Activated CD8-positive, alpha-beta memory T cell treated with anti-CD3 and anti-CD28 coated beads, Interleukin-2, amount 50 U/mL, for 48 hours (primary cell): ENCODE measurements at regions not wholly inside any gene's neighbourhood (a gene's known extent, or its start where the extent isn't known, plus 50 kb on each side); places are given as distances from the start of the nearest gene placed in this dataset.

ENCODE experiments used
- DNase-seq: peaks from one replicate; pipeline ENCODE4 v3.0.0-alpha.2; 2020

DNA sequence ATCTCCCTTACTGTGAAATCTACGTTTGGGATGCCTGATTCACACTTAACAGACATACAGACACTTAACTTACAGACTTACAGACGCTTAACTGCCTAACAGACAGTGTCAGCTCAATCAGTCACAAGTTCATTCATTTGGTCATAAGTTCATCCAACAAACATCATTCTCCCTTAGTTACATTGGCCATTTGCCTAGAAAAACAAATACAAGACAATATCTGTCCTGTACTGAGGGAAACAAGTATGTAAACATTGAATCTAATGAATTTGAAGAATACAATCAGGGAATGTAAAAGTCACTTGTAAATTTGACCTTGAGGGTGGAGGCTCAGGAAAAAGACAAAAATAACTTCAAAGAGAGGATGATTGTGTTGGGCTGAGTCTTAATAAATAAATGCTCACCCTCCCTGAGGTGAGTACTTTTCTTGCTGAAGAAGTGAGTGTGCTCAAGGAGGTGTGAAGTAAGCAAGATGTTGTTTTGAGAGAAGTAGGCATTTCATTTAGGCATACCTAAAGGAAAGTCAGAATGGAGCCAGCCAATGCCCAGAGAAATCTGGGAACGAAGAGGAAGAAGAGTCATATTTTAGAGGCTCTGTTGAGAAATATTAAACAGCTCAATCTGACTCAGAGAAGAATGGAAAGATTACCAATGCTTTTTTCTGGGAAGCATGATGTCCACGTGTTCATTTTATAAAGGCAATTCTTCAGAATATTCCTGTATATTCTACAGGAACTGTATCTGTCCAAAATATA lies 958.4 kb upstream of the SLC10A2 start:
- no peak for DNase-seq

- DNase-seq, result no peak
Measured at GRCh38 chr13:104021806-104022397, 955.7 kb upstream of the SLC10A2 start.

GRCh38 chr13:104017317-104017716 lies 951.1 kb upstream of the SLC10A2 start:
- no peak for DNase-seq

DNA sequence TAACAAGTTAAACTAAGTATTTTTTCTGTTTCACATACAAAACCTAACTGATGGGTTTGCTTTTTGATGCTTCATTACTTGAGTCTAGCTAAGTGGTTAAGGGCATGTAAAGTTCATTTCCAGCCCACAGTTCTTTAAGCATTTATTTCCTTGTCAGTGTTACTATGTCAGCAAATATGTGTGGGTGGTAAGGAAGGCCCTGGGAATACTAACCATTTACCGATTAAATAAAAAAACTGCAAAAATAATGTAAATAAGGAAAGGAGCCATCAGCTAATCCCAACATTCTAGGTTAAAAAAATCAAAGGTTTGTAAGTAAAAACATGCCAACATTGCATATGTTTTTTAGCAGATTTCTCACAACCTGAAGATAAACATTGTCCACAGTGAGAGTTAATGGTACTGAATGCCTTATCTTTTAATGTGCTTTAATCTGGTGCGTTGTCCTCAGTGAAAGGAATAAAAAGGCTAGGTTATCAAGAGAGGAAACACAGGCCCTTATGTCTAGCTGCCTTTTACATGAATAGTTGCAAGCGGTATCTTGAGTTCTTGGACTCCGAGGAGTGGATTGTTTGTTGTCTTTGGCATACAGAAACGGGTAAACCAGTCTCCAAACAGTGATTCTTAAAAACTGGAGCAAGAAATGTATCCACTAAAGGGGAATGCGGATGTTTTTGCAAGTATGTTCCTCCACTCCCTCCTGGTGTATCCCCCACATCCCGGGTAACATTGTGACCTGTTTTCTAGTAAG lies 949.6 kb upstream of the SLC10A2 start:
- no peak for DNase-seq

- no peak for DNase-seq
Measured at GRCh38 chr13:104014803-104015645, 948.8 kb upstream of the SLC10A2 start.

DNA sequence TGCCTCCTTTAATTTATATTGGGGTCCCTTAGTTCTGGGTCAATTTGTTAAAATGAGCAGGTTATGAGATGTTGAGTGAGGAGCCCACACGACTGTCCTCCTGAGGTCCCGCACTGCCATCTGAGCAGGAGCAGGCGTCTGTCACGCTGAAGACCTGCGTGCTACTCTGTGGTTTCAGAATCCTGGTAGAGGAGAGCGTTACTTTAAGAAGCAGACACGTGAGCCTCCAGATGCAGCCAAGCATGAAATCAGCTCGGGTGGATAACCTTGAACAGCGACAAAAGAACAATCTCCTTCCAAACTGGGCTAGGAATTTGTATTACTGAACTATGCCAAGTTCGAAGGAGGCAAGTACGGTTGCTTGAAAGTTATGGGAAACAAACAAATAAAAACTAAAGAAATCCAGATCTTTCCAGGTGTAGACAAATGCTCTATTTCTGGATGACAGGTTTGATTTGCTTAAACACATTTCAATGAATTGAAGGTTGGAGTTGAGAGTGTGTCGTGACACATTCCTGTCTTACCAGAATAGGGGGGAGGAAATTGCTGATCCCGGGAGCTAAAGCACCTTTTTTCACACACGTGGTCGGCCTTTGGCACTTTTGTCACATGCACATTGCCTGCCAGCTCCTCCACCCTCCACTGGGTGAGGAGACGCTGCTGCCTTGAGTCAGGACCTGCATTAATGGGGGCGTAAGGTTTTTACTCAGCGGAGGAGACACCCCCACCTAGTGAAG lies 945.5 kb upstream of the SLC10A2 start:
- no peak for DNase-seq

- DNase-seq, result no peak
Measured at GRCh38 chr13:104008541-104009435, 942.6 kb upstream of the SLC10A2 start.

DNA sequence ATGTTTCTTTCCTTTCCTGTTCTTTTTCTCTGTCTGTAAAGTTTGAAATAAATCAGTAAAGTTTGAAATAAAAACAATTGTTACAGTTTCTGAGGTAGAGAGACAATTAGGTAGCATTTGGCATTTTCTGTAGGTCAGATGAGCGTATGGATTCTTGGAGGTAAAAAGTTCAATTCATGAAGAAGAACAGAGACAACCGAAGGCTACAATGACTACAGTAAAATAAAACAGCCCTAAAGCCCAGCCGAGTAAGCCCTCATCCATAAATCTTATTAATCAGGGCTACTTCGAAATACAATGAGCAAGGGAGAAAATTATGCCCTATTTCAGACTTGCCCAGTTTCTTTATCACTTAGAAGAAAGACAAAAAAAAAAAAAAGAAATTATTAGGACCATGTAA lies 941.9 kb upstream of the SLC10A2 start:
- DNase-seq, result no peak

DNA sequence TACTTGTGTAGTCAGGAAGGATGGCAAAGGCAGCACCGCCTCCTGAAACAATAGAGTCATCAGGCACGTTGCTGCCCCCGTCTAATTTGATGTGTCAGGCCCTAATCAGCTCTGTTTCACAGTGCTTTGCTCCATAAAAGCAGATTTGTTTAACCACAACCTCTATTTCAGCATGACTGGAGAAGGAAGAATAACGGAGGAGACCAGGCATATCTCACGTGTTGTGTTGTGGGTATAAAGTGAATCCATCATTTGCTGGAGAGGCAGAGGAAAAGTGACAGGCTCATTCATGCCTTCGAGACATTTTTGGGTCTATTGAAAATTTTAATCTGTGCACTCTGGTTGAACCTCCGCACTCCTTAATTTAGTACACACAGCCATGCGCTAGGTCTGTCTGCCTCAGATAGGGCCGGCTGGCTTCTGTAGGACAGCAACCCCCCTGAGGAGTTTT lies 940.4 kb upstream of the SLC10A2 start:
- DNase-seq, result no peak

DNA sequence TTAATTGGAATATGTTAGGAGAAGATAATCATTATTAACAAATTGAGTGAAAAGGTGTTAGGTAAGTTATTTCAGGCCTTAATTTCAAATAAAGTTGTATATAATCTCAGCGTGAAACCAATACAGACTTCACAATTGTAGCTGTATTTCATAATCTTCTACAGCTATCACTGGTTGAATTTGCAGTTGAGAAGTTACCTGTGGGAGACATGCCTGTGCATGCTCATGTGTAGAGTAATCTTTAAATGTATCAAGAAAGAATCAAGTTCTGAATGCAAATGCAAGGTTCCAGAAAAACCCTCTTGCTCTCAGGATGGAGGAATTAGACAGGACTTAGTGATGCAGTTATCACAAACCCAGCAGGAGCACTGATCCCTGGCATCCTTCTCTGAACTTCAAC lies 938.4 kb upstream of the SLC10A2 start:
- no peak for DNase-seq

GRCh38 chr13:104002216-104002615 lies 936.0 kb upstream of the SLC10A2 start:
- no peak for DNase-seq

- no peak for DNase-seq
Measured at GRCh38 chr13:104001766-104002165, 935.5 kb upstream of the SLC10A2 start.

GRCh38 chr13:103996733-103997132 lies 930.5 kb upstream of the SLC10A2 start:
- no peak for DNase-seq

- DNase-seq, result no peak
Measured at GRCh38 chr13:103983948-103984347, 917.7 kb upstream of the SLC10A2 start.

DNA sequence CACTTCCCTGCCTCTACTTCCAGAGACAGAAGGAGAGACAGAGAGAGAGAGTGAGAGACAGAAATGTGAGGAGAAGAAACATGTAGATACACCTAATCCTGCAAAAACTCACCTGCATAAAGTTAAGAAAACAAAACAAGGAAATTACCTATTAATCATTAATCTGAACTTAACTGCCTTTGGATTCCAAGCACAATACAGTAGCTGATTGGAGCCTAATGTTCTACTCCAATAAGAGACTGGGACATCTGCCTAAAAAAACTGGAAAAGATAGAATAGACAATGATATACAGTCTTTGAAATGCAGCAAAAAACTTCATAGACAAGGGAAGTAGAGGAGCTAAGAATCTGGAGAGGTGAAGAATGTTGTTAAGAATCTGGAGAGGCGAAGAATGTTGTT lies 910.2 kb upstream of the SLC10A2 start:
- no peak for DNase-seq

GRCh38 chr13:103973740-103974139 lies 907.5 kb upstream of the SLC10A2 start:
- DNase-seq, result no peak

DNA sequence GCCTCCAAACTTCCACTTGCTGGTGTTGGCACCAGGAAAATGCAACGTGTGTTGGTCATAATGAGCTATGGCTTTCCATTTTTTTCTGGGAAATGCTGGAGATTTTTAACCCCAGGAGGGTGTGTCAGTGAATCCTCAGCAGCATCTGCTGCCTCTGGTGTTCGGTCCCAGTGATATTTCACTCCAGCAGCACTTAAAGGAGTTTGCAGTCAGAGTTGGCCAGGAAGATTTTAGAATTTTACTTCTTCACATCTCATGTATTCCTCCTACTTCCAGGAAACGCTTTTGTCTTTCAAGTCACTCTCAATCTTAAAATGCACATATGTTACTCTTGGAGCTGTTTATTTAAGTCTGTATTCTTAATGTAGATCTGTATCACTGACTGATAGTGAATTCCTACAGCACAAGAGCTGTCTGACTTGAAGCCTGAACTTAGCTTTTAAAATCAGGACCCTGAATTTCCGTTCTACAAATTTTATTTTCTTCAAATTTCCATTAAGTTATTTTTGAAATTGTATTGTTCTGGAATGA lies 903.4 kb upstream of the SLC10A2 start:
- no peak for DNase-seq

GRCh38 chr13:103965506-103966243 lies 899.5 kb upstream of the SLC10A2 start:
- no peak for DNase-seq

- DNase-seq, result no peak
Measured at GRCh38 chr13:103961784-103962183, 895.6 kb upstream of the SLC10A2 start.

DNA sequence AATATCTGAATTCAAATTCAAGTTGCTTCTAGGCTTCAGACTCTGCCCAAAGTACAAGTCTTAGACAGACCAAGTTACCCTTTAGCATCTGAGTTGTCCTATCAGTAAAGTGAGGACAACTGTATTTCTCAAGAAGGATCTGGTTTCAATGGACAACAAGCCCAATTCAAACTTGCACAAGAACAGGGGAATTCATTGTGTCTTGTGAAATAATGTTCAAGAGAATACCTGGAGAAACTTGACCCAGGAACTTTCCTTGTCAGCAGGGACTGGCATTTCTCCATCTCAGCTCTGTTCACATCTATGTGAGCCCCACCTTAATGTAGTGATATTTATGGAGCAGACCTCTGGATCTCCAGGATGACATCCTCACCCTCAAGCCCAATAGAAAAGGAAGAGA lies 894.9 kb upstream of the SLC10A2 start:
- DNase-seq, result no peak
